ENCODE measurements at regions not wholly inside any gene's neighbourhood (a gene's known extent, or its start where the extent isn't known, plus 50 kb on each side); places are given as distances from the start of the nearest gene placed in this dataset.

DNA sequence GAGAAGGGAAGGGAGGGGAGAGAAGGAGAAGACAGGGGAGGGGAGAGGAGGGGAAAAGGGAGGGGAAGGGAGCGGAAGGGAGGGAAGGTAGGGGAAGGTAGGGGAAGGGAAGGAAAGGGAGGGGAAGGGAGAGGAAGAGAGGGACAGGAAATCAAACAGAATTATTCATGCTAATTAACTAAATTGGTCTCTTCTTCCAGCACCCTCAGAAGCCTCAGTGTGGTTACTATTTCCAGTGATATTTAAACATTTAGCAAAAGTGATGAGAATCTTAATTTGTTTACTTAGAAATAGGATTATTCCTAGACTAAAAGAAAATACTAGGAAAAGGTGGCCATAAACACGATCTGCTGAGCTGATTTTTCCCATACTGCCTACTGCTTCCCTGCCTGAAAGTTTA is 193.1 kb upstream of the CPEB2 start:
- no peak overlapping the region for H3K4me3 Mint-ChIP-seq (ENCODE audit: unreplicated experiment)
- no peaks in the 10 kb centered on the region for H3K9me3 Mint-ChIP-seq (ENCODE audit: unreplicated experiment)
- no peak overlapping the region for H3K27ac Mint-ChIP-seq (ENCODE audit: unreplicated experiment)
- TF ChIP-seq CTCF (IDR thresholded peaks at IDR 0.05; ENCODE audit: partially characterized antibody, unreplicated experiment) = no peak
- H3K27me3 Mint-ChIP-seq (ENCODE audit: unreplicated experiment) = no peaks in the 10 kb centered on the region
- no peaks in the 10 kb centered on the region for H3K4me1 Mint-ChIP-seq (ENCODE audit: low read depth, unreplicated experiment)
- no peaks in the 10 kb centered on the region for H3K36me3 Mint-ChIP-seq (ENCODE audit: unreplicated experiment)
- no peak for DNase-seq

DNA sequence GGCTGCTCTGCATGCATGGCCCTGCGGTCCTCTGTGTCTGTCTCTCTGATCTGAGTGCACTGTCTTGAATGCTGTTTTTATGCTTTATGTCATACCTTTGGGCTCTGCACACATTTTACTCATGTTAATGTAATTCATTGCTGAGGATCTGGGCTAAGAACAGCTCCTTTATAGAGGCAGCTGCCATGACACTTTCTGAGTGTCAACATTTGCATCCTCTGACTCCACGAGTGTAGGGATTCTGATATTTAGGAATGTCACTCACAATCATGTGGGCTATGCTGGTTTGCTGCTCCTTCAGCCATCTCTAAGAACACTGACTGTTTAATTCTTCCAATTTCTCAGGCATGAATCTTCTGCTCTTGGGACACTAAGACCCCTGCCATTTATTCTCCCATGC is 192.2 kb upstream of the CPEB2 start:
- Mint-ChIP-seq H3K27me3 (ENCODE audit: unreplicated experiment) (no peaks in the 10 kb centered on the region), H3K4me1 (ENCODE audit: low read depth, unreplicated experiment) (no peaks in the 10 kb centered on the region), H3K27ac (ENCODE audit: unreplicated experiment) (no peak overlapping the region), H3K36me3 (ENCODE audit: unreplicated experiment) (no peaks in the 10 kb centered on the region), H3K9me3 (ENCODE audit: unreplicated experiment) (no peaks in the 10 kb centered on the region), H3K4me3 (ENCODE audit: unreplicated experiment) (no peak overlapping the region)
- TF ChIP-seq CTCF (IDR thresholded peaks at IDR 0.05; ENCODE audit: partially characterized antibody, unreplicated experiment) = no peak
- no peak for DNase-seq

DNA sequence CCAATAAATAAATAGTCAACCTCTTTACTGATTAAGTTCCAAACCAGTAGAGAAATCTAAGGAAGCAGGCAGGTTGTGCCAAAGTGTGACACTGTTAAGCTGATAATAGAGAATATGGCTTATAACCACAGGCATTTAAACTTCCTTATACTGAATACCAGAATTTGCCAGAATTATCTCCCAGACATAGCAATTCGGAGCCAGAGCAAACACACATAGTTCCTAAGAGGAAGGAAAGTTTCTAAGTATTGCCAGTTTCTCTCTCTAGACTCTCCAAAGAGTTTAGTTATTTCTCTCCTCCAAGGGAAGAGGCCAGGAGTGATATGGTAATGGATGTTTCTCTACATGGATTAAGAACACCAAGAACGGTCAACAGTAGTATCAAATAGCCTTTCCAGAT is 191.7 kb upstream of the CPEB2 start:
- Mint-ChIP-seq H3K4me3 (ENCODE audit: unreplicated experiment) (no peak overlapping the region), H3K4me1 (ENCODE audit: low read depth, unreplicated experiment) (no peaks in the 10 kb centered on the region), H3K9me3 (ENCODE audit: unreplicated experiment) (no peaks in the 10 kb centered on the region), H3K27me3 (ENCODE audit: unreplicated experiment) (no peaks in the 10 kb centered on the region), H3K27ac (ENCODE audit: unreplicated experiment) (no peak overlapping the region), H3K36me3 (ENCODE audit: unreplicated experiment) (no peaks in the 10 kb centered on the region)
- DNase-seq = no peak
- TF ChIP-seq CTCF (IDR thresholded peaks at IDR 0.05; ENCODE audit: partially characterized antibody, unreplicated experiment) = no peak

DNA sequence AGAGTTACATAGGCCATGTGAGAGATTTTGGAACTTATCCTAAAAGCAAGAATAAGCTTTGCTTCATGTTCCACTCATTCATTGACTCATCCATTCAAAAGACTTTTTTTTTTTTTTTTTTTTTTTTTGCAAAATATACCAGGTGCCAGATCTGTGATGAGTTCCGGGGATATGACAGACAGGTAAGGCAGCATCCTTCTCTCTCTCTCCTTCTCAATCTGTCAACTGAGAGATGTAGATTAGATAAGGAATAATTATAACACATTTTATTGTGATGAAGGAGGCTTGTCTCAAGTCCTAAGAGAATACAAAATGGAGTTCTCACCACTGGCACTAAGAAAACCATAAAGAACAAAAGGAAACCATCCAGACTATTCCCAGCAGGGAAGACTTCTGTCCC is 190.2 kb upstream of the CPEB2 start:
- no peak overlapping the region for H3K27ac Mint-ChIP-seq (ENCODE audit: unreplicated experiment)
- H3K4me1 Mint-ChIP-seq (ENCODE audit: low read depth, unreplicated experiment) = no peaks in the 10 kb centered on the region
- H3K9me3 Mint-ChIP-seq (ENCODE audit: unreplicated experiment) = no peaks in the 10 kb centered on the region
- no peaks in the 10 kb centered on the region for H3K36me3 Mint-ChIP-seq (ENCODE audit: unreplicated experiment)
- no peaks in the 10 kb centered on the region for H3K27me3 Mint-ChIP-seq (ENCODE audit: unreplicated experiment)
- H3K4me3 Mint-ChIP-seq (ENCODE audit: unreplicated experiment) = no peak overlapping the region
- DNase-seq = no peak
- no peak for TF ChIP-seq CTCF (IDR thresholded peaks at IDR 0.05; ENCODE audit: partially characterized antibody, unreplicated experiment)

GRCh38 chr4:14816623-14817261 is 185.5 kb upstream of the CPEB2 start:
- Mint-ChIP-seq H3K4me3 (ENCODE audit: unreplicated experiment) (no peak overlapping the region), H3K27me3 (ENCODE audit: unreplicated experiment) (no peaks in the 10 kb centered on the region), H3K9me3 (ENCODE audit: unreplicated experiment) (no peaks in the 10 kb centered on the region), H3K27ac (ENCODE audit: unreplicated experiment) (no peak overlapping the region), H3K36me3 (ENCODE audit: unreplicated experiment) (no peaks in the 10 kb centered on the region), H3K4me1 (ENCODE audit: low read depth, unreplicated experiment) (no peaks in the 10 kb centered on the region)
- no peak for DNase-seq
- no peak for TF ChIP-seq CTCF (IDR thresholded peaks at IDR 0.05; ENCODE audit: partially characterized antibody, unreplicated experiment)

All from glutamatergic neuron (in vitro differentiated cells).